ENCODE measurements at regions not wholly inside any gene's neighbourhood (a gene's known extent, or its start where the extent isn't known, plus 50 kb on each side); places are given as distances from the start of the nearest gene placed in this dataset.

GRCh38 chr13:40220299-40220935 is 446.0 kb downstream of the FOXO1 start:
- H3K27ac ChIP-seq (ENCODE audit: low read depth, low read length) = no peak overlapping the region
- POLR2A ChIA-PET = no interaction called here
- no peak for TF ChIP-seq CTCF (IDR thresholded peaks at IDR 0.05; ENCODE audit: low read depth, low read length)
- DNase-seq (ENCODE audit: low read depth, low spot score) = no peak
- no peaks in the 10 kb centered on the region for H3K9me3 ChIP-seq (ENCODE audit: control insufficient read depth, insufficient read depth, low read length)
- H3K27me3 ChIP-seq (ENCODE audit: control insufficient read depth, insufficient read depth, low read length) = no peaks in the 10 kb centered on the region
- H3K4me3 ChIP-seq (ENCODE audit: low read depth, low read length) = no peak overlapping the region
- CTCF ChIA-PET = no interaction called here

- ChIA-PET POLR2A (no interaction called here), CTCF (no interaction called here)
- no peak for DNase-seq (ENCODE audit: low read depth, low spot score)
- H3K27me3 ChIP-seq (ENCODE audit: control insufficient read depth, insufficient read depth, low read length) = no peaks in the 10 kb centered on the region
- no peak for TF ChIP-seq CTCF (IDR thresholded peaks at IDR 0.05; ENCODE audit: low read depth, low read length)
- H3K4me3 ChIP-seq (ENCODE audit: low read depth, low read length) = no peak overlapping the region
- H3K9me3 ChIP-seq (ENCODE audit: control insufficient read depth, insufficient read depth, low read length) = no peaks in the 10 kb centered on the region
- no peak overlapping the region for H3K27ac ChIP-seq (ENCODE audit: low read depth, low read length)
Measured at GRCh38 chr13:40221131-40221459, 445.3 kb downstream of the FOXO1 start.

- TF ChIP-seq CTCF (IDR thresholded peaks at IDR 0.05; ENCODE audit: low read depth, low read length) = no peak
- ChIA-PET POLR2A (no interaction called here), CTCF (no interaction called here)
- Histone ChIP-seq H3K4me3 (ENCODE audit: low read depth, low read length) (no peak overlapping the region), H3K27me3 (ENCODE audit: control insufficient read depth, insufficient read depth, low read length) (no peaks in the 10 kb centered on the region), H3K9me3 (ENCODE audit: control insufficient read depth, insufficient read depth, low read length) (no peaks in the 10 kb centered on the region), H3K27ac (ENCODE audit: low read depth, low read length) (no peak overlapping the region)
- no peak for DNase-seq (ENCODE audit: low read depth, low spot score)
Measured at GRCh38 chr13:40221460-40222201, 444.8 kb downstream of the FOXO1 start.

- ChIA-PET POLR2A (no interaction called here), CTCF (no interaction called here)
- Histone ChIP-seq H3K4me3 (ENCODE audit: low read depth, low read length) (no peak overlapping the region), H3K27me3 (ENCODE audit: control insufficient read depth, insufficient read depth, low read length) (no peaks in the 10 kb centered on the region), H3K9me3 (ENCODE audit: control insufficient read depth, insufficient read depth, low read length) (no peaks in the 10 kb centered on the region), H3K27ac (ENCODE audit: low read depth, low read length) (no peak overlapping the region)
- no peak for DNase-seq (ENCODE audit: low read depth, low spot score)
- TF ChIP-seq CTCF (IDR thresholded peaks at IDR 0.05; ENCODE audit: low read depth, low read length) = no peak
Measured at GRCh38 chr13:40223585-40223984, 442.9 kb downstream of the FOXO1 start.

GRCh38 chr13:40228496-40228895 is 437.9 kb downstream of the FOXO1 start:
- POLR2A ChIA-PET = no interaction called here

More at GRCh38 chr13:40228496-40228895, 437.9 kb downstream of the FOXO1 start:
- Histone ChIP-seq H3K27ac (ENCODE audit: low read depth, low read length) (no peak overlapping the region), H3K4me3 (ENCODE audit: low read depth, low read length) (no peak overlapping the region), H3K9me3 (ENCODE audit: control insufficient read depth, insufficient read depth, low read length) (no peaks in the 10 kb centered on the region), H3K27me3 (ENCODE audit: control insufficient read depth, insufficient read depth, low read length) (no peaks in the 10 kb centered on the region)
- TF ChIP-seq CTCF (IDR thresholded peaks at IDR 0.05; ENCODE audit: low read depth, low read length) = no peak
- no peak for DNase-seq (ENCODE audit: low read depth, low spot score)
- CTCF ChIA-PET = no interaction called here

All from AG04450 (cell line).